IMR-90 (cell line): ENCODE measurements at regions not wholly inside any gene's neighbourhood (a gene's known extent, or its start where the extent isn't known, plus 50 kb on each side); places are given as distances from the start of the nearest gene placed in this dataset.

Source experiments
- ATAC-seq: fragments of 200-7000 bp; cut with Tn5 transposase; 2 replicates; pipeline ENCODE4 v1.9.1; 2020; ENCODE audit warnings: low read depth, mild to moderate bottlenecking, moderate library complexity
- BruUV-seq: library from RNA; stranded (reverse); fragments of 400-500 nt; replicated peaks from 2 replicates; lab custom pipeline; 2021; lab: Mats Ljungman, UMichigan
- CTCF ChIA-PET: fragments of 300-600 bp; formaldehyde crosslinking; extraction: SDS; loops from one replicate; lab custom pipeline; 2021; ENCODE audit warnings: antibody characterized with exemption; lab: Yijun Ruan, JAX
- POLR2A ChIA-PET: fragments of 300-600 bp; sonication (Branson Sonifier 250); formaldehyde crosslinking; loops from one replicate; lab custom pipeline; 2022; ENCODE audit warnings: antibody characterized with exemption; ENCODE audit not compliant: unreplicated experiment; lab: Charles Lee
- DNase-seq: peaks from one replicate; pipeline ENCODE4 v3.0.0; 2013
- H2AFZ ChIP-seq: replicated peaks from 2 replicates; pipeline ENCODE3; 2013; ENCODE audit warnings: low read length, mild to moderate bottlenecking; ENCODE audit not compliant: poor library complexity
- H2AK5ac ChIP-seq: 2 replicates; pipeline ENCODE4 v1.6.1; 2013; ENCODE audit warnings: low read depth, low read length, inconsistent platforms
- H2AK9ac ChIP-seq: replicated peaks from 2 replicates; pipeline ENCODE3; 2013; ENCODE audit warnings: mild to moderate bottlenecking, low read depth, low read length, moderate library complexity; ENCODE audit not compliant: poor library complexity
- H2BK120ac ChIP-seq: 2 replicates; pipeline ENCODE4 v1.6.1; 2013; ENCODE audit warnings: low read depth, low read length, inconsistent platforms
- H2BK15ac ChIP-seq: 3 replicates; pipeline ENCODE4 v1.6.1; 2013; ENCODE audit warnings: low read depth, low read length, inconsistent platforms
- H2BK20ac ChIP-seq: 2 replicates; pipeline ENCODE4 v1.6.1; 2013; ENCODE audit warnings: low read depth, mild to moderate bottlenecking, inconsistent platforms, low read length, moderate library complexity
- H2BK5ac ChIP-seq: 2 replicates; pipeline ENCODE4 v1.6.1; 2013; ENCODE audit warnings: mild to moderate bottlenecking, low read depth, low read length, inconsistent platforms; ENCODE audit not compliant: poor library complexity, severe bottlenecking
- H3K14ac ChIP-seq: replicated peaks from 2 replicates; pipeline ENCODE4 v1.6.1; 2013; ENCODE audit warnings: low read depth, low read length, inconsistent platforms
- H3K18ac ChIP-seq: 2 replicates; pipeline ENCODE4 v1.6.1; 2013; ENCODE audit warnings: low read depth, low read length, control low read depth
- H3K23ac ChIP-seq: 2 replicates; pipeline ENCODE4 v1.6.1; 2013; ENCODE audit warnings: low read depth, low read length, inconsistent platforms
- H3K27ac ChIP-seq: 2 replicates; pipeline ENCODE4 v1.5.1; 2013; ENCODE audit warnings: mild to moderate bottlenecking, control low read depth, low read length; ENCODE audit not compliant: insufficient read depth
- H3K27me3 ChIP-seq: 2 replicates; pipeline ENCODE4 v1.6.1; 2013; ENCODE audit warnings: low read length; ENCODE audit not compliant: control insufficient read depth, insufficient read depth
- H3K36me3 ChIP-seq: 2 replicates; pipeline ENCODE4 v1.6.1; 2013; ENCODE audit warnings: low read length, mixed read lengths; ENCODE audit not compliant: control insufficient read depth, insufficient read depth
- H3K4ac ChIP-seq: 2 replicates; pipeline ENCODE4 v1.6.1; 2013; ENCODE audit warnings: low read depth, low read length, inconsistent platforms
- H3K4me1 ChIP-seq: 2 replicates; pipeline ENCODE4 v1.6.1; 2013; ENCODE audit warnings: low read length, mixed read lengths; ENCODE audit not compliant: control insufficient read depth, insufficient read depth
- H3K4me2 ChIP-seq: 2 replicates; pipeline ENCODE4 v1.6.1; 2013; ENCODE audit warnings: low read depth, mild to moderate bottlenecking, control low read depth, low read length, moderate library complexity
- H3K4me3 ChIP-seq: 2 replicates; pipeline ENCODE4 v1.5.1; 2013; ENCODE audit warnings: low read depth, mild to moderate bottlenecking, control low read depth, low read length, moderate library complexity; ENCODE audit not compliant: insufficient read depth
- H3K56ac ChIP-seq: 2 replicates; pipeline ENCODE4 v1.6.1; 2013; ENCODE audit warnings: low read length, inconsistent platforms; ENCODE audit not compliant: insufficient read depth; ENCODE audit errors: extremely low read depth
- H3K79me1 ChIP-seq, 2 experiments: 2 replicates each; pipeline ENCODE4 v1.6.1; 2013; ENCODE audit warnings: low read length in 2 of 2, inconsistent platforms in 1 of 2, low read depth in 1 of 2
- H3K9ac ChIP-seq: 2 replicates; pipeline ENCODE4 v1.6.1; 2013; ENCODE audit warnings: low read depth, low read length, control low read depth
- H3K9me1 ChIP-seq: 2 replicates; pipeline ENCODE4 v1.6.1; 2013; ENCODE audit warnings: low read length, inconsistent platforms; ENCODE audit not compliant: insufficient read depth
- H3K9me3 ChIP-seq: 2 replicates; pipeline ENCODE4 v1.6.1; 2013; ENCODE audit warnings: low read length; ENCODE audit not compliant: control insufficient read depth, insufficient read depth
- H4K20me1 ChIP-seq: 2 replicates; pipeline ENCODE4 v1.6.1; 2013; ENCODE audit warnings: low read length, inconsistent platforms; ENCODE audit not compliant: insufficient read depth
- H4K5ac ChIP-seq: 2 replicates; pipeline ENCODE4 v1.6.1; 2013; ENCODE audit warnings: mild to moderate bottlenecking, low read depth, low read length, control low read depth
- H4K8ac ChIP-seq, 2 experiments: 2 replicates each; pipeline ENCODE4 v1.6.1; 2013; ENCODE audit warnings: low read depth in 2 of 2, low read length in 2 of 2, control low read depth in 1 of 2, inconsistent platforms in 1 of 2
- H4K91ac ChIP-seq: 2 replicates; pipeline ENCODE4 v1.6.1; 2013; ENCODE audit warnings: low read depth, low read length, inconsistent platforms; ENCODE audit not compliant: insufficient read depth
- BHLHE40 ChIP-seq: fragments of 150-350 bp; IDR thresholded peaks from 2 replicates; pipeline ENCODE4 v1.6.1; 2016; ENCODE audit warnings: mild to moderate bottlenecking, low read depth, low read length
- CEBPB ChIP-seq: IDR thresholded peaks from 2 replicates; pipeline ENCODE4 v1.6.1; 2012; ENCODE audit warnings: low read depth, low read length, improper control_type of control experiment
- CHD1 ChIP-seq: IDR thresholded peaks from 2 replicates; pipeline ENCODE4 v1.6.1; 2012; ENCODE audit warnings: low read depth, low read length, improper control_type of control experiment
- FOS ChIP-seq: fragments of 150-350 bp; IDR thresholded peaks from 2 replicates; pipeline ENCODE4 v1.6.1; 2016; ENCODE audit warnings: low read depth, low read length
- MAFK ChIP-seq: IDR thresholded peaks from 2 replicates; pipeline ENCODE4 v1.6.1; 2012; ENCODE audit warnings: low read depth, low read length, improper control_type of control experiment
- MAZ ChIP-seq: IDR thresholded peaks from 2 replicates; pipeline ENCODE4 v1.6.1; 2012; ENCODE audit warnings: low read depth, mild to moderate bottlenecking, low read length, improper control_type of control experiment, moderate library complexity, borderline replicate concordance
- MXI1 ChIP-seq: IDR thresholded peaks from 2 replicates; pipeline ENCODE4 v1.6.1; 2012; ENCODE audit warnings: low read depth, mild to moderate bottlenecking, low read length, moderate library complexity, borderline replicate concordance
- NFE2L2 ChIP-seq: fragments of 150-350 bp; IDR thresholded peaks from 2 replicates; pipeline ENCODE4 v1.6.1; 2016; ENCODE audit warnings: low read depth, mild to moderate bottlenecking, low read length
- POLR2A ChIP-seq: IDR thresholded peaks from 2 replicates; pipeline ENCODE4 v1.6.1; 2012; ENCODE audit warnings: mild to moderate bottlenecking, low read depth, low read length
- RAD21 ChIP-seq: IDR thresholded peaks from 2 replicates; pipeline ENCODE4 v1.6.1; 2012; ENCODE audit warnings: low read length, improper control_type of control experiment
- RCOR1 ChIP-seq: IDR thresholded peaks from 2 replicates; pipeline ENCODE4 v1.6.1; 2012; ENCODE audit warnings: mild to moderate bottlenecking, low read length, improper control_type of control experiment; ENCODE audit not compliant: insufficient replicate concordance
- RFX5 ChIP-seq: IDR thresholded peaks from 2 replicates; pipeline ENCODE4 v1.8.0; 2012; ENCODE audit warnings: low read depth, mild to moderate bottlenecking, low read length, moderate library complexity
- SMC3 ChIP-seq: fragments of 150-350 bp; IDR thresholded peaks from 2 replicates; pipeline ENCODE4 v1.6.1; 2016; ENCODE audit warnings: low read depth, mild to moderate bottlenecking, antibody characterized with exemption, low read length, moderate library complexity
- WGBS, 2 experiments: methylation state at CpG; one replicate each; pipeline versions ENCODE4 v1.1.5 to v1.1.7; 2013; ENCODE audit warnings: missing lambda C conversion rate in 2 of 2; ENCODE audit not compliant: insufficient read length in 1 of 2; ENCODE audit errors: extremely low coverage in 2 of 2; 5-methylcytosine and 5-hydroxymethylcytosine counted together
- dilution Hi-C: fragments of 300-500 bp; cut with HindIII; formaldehyde crosslinking; loops from one replicate; pipeline ENCODE4 v1.14.3; 2018; ENCODE audit warnings: low sequenced_read_pairs; ENCODE audit not compliant: unreplicated experiment
- in situ Hi-C: fragments of 300-500 bp; cut with MboI; formaldehyde crosslinking; loops from 3 replicates; pipeline ENCODE4 v1.14.3; 2019; ENCODE audit warnings: low sequenced_read_pairs, inconsistent platforms, mixed read lengths
- intact Hi-C: fragments of 100-400 bp; cut with micrococcal nuclease; formaldehyde crosslinking; loops from 2 replicates; pipeline ENCODE4 v1.10.0; 2022
- TF ChIP-seq, protein P1 (sequence below): conservative IDR thresholded peaks from 2 replicates; pipeline ENCODE4 v1.5.1; 2012; ENCODE audit warnings: mild to moderate bottlenecking, low read depth, low read length, improper control_type of control experiment
- TF ChIP-seq, protein P2 (sequence below): fragments of 150-350 bp; IDR thresholded peaks from 2 replicates; pipeline ENCODE4 v1.6.1; 2016; ENCODE audit warnings: low read depth, mild to moderate bottlenecking, low read length, moderate library complexity, borderline replicate concordance
- TF ChIP-seq, protein P3 (sequence below): fragments of 150-350 bp; IDR thresholded peaks from 2 replicates; pipeline ENCODE4 v1.6.1; 2017; ENCODE audit warnings: mild to moderate bottlenecking, antibody characterized with exemption, low read length, low read depth

DNA sequence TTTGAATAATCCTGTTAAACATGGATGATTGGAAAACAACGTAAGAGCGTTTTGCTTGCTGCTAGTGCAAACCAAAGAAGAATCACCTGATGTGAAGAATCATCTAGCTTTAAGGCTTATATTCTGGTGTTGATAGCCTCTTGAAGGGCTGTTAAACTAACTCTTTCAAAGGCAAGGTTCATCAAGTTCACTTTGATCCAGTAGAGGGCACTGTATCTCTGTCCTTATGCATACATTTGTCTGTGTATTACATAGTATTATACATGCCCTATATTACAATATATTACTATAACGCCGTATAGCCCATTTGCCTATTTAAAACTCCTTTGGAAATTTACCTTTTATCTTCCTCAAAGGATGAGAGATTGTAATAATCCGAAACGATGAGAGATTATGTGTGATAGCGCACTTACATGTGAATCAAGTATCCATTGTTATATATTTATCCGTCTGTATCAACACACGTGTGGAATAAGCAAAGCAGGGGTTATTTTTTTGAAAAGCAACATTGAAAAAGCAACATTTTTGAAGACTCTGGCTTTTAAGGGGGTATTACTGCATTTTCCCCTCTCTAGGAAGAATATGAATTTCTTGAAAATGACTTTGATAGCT lies 50.8 kb upstream of the NRN1 start:
- no peak overlapping the region for H4K91ac ChIP-seq
- H2AK5ac ChIP-seq: no peak overlapping the region
- H3K4me2 ChIP-seq: no peak overlapping the region
- no peak overlapping the region for H4K8ac ChIP-seq
- no peak overlapping the region for H3K56ac ChIP-seq
- H3K4me3 ChIP-seq: no peak overlapping the region
- 8% methylated on average over 2 of the region's 9 CpGs; no CpG with 5 or more reads in 1 of the 2 experiments for WGBS, 2 experiments
- H3K9ac ChIP-seq: no peak overlapping the region
- no peak for ATAC-seq
- no peak overlapping the region for H4K5ac ChIP-seq
- POLR2A ChIA-PET: no interaction called here
- no peak overlapping the region for H2BK15ac ChIP-seq
- TF ChIP-seq CEBPB (no peak), POLR2A (no peak), RCOR1 (no peak), MXI1 (no peak), FOS (no peak), SMC3 (no peak), MAFK (no peak), RFX5 (no peak), NFE2L2 (no peak), MAZ (no peak), CHD1 (no peak), RAD21 (no peak), BHLHE40 (no peak)
- TF ChIP-seq, protein P1, sequence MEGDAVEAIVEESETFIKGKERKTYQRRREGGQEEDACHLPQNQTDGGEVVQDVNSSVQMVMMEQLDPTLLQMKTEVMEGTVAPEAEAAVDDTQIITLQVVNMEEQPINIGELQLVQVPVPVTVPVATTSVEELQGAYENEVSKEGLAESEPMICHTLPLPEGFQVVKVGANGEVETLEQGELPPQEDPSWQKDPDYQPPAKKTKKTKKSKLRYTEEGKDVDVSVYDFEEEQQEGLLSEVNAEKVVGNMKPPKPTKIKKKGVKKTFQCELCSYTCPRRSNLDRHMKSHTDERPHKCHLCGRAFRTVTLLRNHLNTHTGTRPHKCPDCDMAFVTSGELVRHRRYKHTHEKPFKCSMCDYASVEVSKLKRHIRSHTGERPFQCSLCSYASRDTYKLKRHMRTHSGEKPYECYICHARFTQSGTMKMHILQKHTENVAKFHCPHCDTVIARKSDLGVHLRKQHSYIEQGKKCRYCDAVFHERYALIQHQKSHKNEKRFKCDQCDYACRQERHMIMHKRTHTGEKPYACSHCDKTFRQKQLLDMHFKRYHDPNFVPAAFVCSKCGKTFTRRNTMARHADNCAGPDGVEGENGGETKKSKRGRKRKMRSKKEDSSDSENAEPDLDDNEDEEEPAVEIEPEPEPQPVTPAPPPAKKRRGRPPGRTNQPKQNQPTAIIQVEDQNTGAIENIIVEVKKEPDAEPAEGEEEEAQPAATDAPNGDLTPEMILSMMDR: no peak
- TF ChIP-seq, protein P2, sequence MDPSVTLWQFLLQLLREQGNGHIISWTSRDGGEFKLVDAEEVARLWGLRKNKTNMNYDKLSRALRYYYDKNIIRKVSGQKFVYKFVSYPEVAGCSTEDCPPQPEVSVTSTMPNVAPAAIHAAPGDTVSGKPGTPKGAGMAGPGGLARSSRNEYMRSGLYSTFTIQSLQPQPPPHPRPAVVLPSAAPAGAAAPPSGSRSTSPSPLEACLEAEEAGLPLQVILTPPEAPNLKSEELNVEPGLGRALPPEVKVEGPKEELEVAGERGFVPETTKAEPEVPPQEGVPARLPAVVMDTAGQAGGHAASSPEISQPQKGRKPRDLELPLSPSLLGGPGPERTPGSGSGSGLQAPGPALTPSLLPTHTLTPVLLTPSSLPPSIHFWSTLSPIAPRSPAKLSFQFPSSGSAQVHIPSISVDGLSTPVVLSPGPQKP: no peak
- TF ChIP-seq, protein P3, sequence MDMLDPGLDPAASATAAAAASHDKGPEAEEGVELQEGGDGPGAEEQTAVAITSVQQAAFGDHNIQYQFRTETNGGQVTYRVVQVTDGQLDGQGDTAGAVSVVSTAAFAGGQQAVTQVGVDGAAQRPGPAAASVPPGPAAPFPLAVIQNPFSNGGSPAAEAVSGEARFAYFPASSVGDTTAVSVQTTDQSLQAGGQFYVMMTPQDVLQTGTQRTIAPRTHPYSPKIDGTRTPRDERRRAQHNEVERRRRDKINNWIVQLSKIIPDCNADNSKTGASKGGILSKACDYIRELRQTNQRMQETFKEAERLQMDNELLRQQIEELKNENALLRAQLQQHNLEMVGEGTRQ: no peak
- no peaks in the 10 kb centered on the region for H3K36me3 ChIP-seq
- no peak overlapping the region for H2AFZ ChIP-seq
- H4K20me1 ChIP-seq: no peaks in the 10 kb centered on the region
- in situ Hi-C loops: no loop called here
- peaks cover 9% of the 10 kb centered on the region for H3K9me3 ChIP-seq
- intact Hi-C loops: no loop called here
- H3K4me1 ChIP-seq: no peaks in the 10 kb centered on the region
- H2BK5ac ChIP-seq: no peak overlapping the region
- no peaks in the 10 kb centered on the region for H3K79me1 ChIP-seq
- dilution Hi-C loops: no loop called here
- H2BK20ac ChIP-seq: no peak overlapping the region
- CTCF ChIA-PET: no interaction called here
- no peak overlapping the region for H3K18ac ChIP-seq
- H3K27ac ChIP-seq: no peak overlapping the region
- no peak for DNase-seq
- no peak overlapping the region for H3K23ac ChIP-seq
- no peak overlapping the region for H2AK9ac ChIP-seq
- H3K27me3 ChIP-seq: no peaks in the 10 kb centered on the region
- no peaks in the 10 kb centered on the region for H3K9me1 ChIP-seq
- BruUV-seq: no TSS peak
- no peak overlapping the region for H3K4ac ChIP-seq
- no peak overlapping the region for H3K14ac ChIP-seq
- H2BK120ac ChIP-seq: no peak overlapping the region
